HUES48 (cell line): ENCODE measurements at regions not wholly inside any gene's neighbourhood (a gene's known extent, or its start where the extent isn't known, plus 50 kb on each side); places are given as distances from the start of the nearest gene placed in this dataset.
"Not testable (repeated sequence)": the region's sequence is repeated elsewhere in the genome, so short reads cannot be mapped to it uniquely, and the experiment has no call there.

Experiments used
- H3K27ac ChIP-seq: one replicate; pipeline ENCODE4 v1.7.0; 2013; ENCODE audit warnings: low read depth, low read length, inconsistent platforms
- H3K27me3 ChIP-seq: 2 replicates; pipeline ENCODE4 v1.6.1; 2013; ENCODE audit warnings: mild to moderate bottlenecking, low read length; ENCODE audit not compliant: control insufficient read depth, insufficient read depth
- H3K36me3 ChIP-seq: 2 replicates; pipeline ENCODE4 v1.6.1; 2013; ENCODE audit warnings: low read length; ENCODE audit not compliant: control insufficient read depth, insufficient read depth
- H3K4me1 ChIP-seq: 2 replicates; pipeline ENCODE4 v1.6.1; 2013; ENCODE audit warnings: mild to moderate bottlenecking, low read length; ENCODE audit not compliant: control insufficient read depth, insufficient read depth
- H3K4me3 ChIP-seq: 2 replicates; pipeline ENCODE4 v1.5.1; 2013; ENCODE audit warnings: mild to moderate bottlenecking, low read depth, low read length
- H3K9ac ChIP-seq: 2 replicates; pipeline ENCODE4 v1.6.1; 2013; ENCODE audit warnings: mild to moderate bottlenecking, low read depth, low read length, moderate library complexity
- H3K9me3 ChIP-seq: 2 replicates; pipeline ENCODE4 v1.6.1; 2013; ENCODE audit warnings: low read length; ENCODE audit not compliant: control insufficient read depth, insufficient read depth

DNA sequence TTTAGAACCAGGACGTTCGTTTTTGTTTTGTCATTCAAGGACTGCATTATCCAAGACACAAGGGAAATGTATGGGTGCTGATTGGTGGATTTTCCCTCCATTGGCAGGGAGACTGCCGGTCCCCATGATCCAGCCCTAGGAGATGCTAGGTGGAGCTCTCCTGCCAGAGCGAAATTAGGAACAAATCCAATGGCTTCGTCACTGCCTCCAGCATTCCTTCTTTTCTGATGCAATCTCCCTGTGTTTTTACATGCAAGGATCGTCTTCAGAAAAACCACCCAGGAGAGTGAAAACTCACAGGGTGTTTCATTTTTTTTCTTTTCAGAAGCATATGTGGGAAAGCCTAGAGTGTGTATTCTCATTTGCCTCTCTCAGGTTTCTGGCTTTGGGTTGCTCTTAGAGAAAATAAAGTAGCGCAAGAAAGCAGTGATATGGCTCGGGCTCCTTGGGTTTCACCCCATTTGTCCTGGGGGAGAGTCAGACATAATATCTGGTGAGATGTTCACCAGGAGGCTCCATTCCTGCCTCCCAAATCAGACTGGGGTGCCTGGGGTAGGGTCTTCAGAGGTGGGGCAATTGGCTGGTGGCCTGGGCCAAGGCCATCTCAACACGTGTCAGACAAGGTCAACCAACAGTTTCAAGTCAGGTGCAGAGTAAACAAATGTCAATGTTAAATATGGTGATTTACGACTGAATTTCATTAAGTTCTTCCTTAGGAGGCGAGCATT lies 450.9 kb upstream of the MKI67 start:
- Histone ChIP-seq H3K36me3 (no peaks in the 10 kb centered on the region), H3K27ac (peak overlapping the region; percentile 52), H3K4me3 (no peak overlapping the region), H3K9ac (peak overlapping the region; percentile 10; the same call in 1 of the 2 replicates), H3K4me1 (peaks cover 20% of the 10 kb centered on the region), H3K9me3 (no peaks in the 10 kb centered on the region), H3K27me3 (no peaks in the 10 kb centered on the region; the same call in 1 of the 2 replicates)

DNA sequence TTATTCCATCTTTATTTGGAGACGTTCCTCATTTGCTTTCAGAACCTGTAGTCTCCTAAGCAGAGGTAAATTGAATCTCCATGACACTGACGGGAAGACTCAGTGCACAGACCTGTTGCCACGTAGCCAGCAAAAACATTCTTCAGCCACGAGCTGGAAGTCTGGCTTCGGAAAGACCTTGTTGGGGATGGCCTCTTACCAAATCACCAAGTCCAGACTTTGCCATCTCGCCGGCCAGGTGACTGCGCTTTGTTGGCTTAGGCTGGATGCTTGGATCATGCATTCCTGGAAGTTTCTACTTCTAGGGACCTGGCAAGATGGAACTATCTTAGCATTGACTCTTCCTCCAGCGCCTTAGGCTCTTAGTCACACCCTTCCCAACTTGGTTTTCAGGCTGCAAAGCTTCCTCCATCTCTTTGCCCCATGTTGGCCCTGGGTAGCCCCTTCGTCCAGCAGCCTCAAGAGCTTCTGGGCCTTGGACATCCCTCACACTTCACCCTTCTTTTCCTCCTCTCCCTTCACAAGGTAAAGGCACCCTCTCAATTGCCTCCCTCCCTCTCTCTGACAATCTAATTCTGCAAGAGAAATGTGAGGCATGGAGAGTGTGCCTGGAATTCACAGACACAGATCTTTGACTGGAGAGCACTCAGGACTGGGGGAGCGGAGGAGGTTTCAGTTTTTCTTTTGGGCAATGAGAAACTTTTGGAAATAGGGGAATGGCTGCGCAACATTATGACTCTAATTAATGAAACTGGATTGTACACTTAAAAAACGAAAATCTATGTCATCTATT lies 451.9 kb upstream of the MKI67 start:
- Histone ChIP-seq H3K36me3 (no peaks in the 10 kb centered on the region), H3K27me3 (no peaks in the 10 kb centered on the region; the same call in 1 of the 2 replicates), H3K27ac (no peak overlapping the region), H3K4me3 (no peak overlapping the region), H3K4me1 (peaks cover 20% of the 10 kb centered on the region), H3K9me3 (no peaks in the 10 kb centered on the region), H3K9ac (no peak overlapping the region)

DNA sequence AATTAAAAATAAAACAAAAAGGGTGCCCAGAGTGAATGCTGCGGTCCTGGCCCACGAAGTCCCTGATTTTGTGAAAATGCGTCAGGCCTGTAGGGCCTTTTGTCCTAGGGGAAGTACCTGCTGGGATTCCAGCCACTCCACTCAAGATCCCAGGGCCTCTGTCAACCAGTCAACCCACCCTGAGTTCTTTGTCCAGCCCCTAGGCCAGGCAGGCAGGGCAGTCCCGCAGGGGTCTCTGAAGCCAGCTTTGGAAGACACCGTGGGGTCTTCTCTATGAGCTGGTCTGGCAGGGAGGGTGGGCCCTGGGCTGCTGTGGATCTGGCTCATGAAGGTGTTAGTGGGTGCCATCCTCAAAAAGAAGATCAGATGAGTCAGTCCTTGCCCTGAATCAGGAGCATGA lies 452.5 kb upstream of the MKI67 start:
- H3K4me1 ChIP-seq, result peaks cover 20% of the 10 kb centered on the region
- H3K27ac ChIP-seq, result no peak overlapping the region
- no peak overlapping the region for H3K9ac ChIP-seq
- H3K36me3 ChIP-seq, result no peaks in the 10 kb centered on the region
- no peak overlapping the region for H3K4me3 ChIP-seq
- H3K27me3 ChIP-seq, result no peaks in the 10 kb centered on the region; the same call in 1 of the 2 replicates
- no peaks in the 10 kb centered on the region for H3K9me3 ChIP-seq

DNA sequence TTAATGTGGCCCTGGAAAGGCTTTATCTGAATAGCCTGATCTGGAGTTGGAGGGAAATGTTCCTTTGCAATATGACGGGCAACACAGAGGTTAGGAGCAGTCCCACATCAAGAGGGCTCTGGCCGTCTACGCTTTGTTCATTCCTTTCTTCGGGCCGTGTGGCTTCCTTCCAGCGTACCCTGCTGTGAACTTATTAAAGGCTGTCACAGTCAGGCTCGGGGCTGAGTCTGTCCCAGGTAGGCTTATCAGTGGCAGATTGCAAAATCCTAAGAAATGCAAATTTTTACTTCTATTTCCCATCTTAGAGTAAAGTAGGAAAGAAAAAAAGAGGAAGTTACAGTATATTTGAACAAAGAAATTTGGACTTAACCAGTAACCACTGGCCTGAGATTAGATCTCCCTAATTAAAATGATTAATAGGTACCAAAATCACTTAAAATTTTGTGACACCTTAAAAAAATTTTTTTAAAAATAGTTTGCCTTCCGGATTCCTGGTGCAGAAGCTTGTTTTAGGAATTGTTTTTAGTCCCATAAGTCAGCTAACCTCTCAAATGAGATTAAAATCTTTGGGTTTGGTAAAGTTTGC lies 453.1 kb upstream of the MKI67 start:
- H3K27ac ChIP-seq, result no peak overlapping the region
- H3K4me1 ChIP-seq, result peaks cover 20% of the 10 kb centered on the region
- H3K9me3 ChIP-seq, result no peaks in the 10 kb centered on the region
- H3K4me3 ChIP-seq, result no peak overlapping the region
- no peak overlapping the region for H3K9ac ChIP-seq
- H3K27me3 ChIP-seq, result no peaks in the 10 kb centered on the region; the same call in 1 of the 2 replicates
- H3K36me3 ChIP-seq, result no peaks in the 10 kb centered on the region

GRCh38 chr10:128579901-128580300 lies 453.7 kb upstream of the MKI67 start:
- no peaks in the 10 kb centered on the region for H3K36me3 ChIP-seq
- no peak overlapping the region for H3K9ac ChIP-seq
- no peak overlapping the region for H3K27ac ChIP-seq
- H3K4me3 ChIP-seq, result no peak overlapping the region
- H3K9me3 ChIP-seq, result no peaks in the 10 kb centered on the region
- peaks cover 20% of the 10 kb centered on the region for H3K4me1 ChIP-seq
- no peaks in the 10 kb centered on the region; the same call in 1 of the 2 replicates for H3K27me3 ChIP-seq

GRCh38 chr10:128583125-128583524 lies 456.9 kb upstream of the MKI67 start:
- H3K9ac ChIP-seq, H3K27me3 ChIP-seq, H3K27ac ChIP-seq: not testable (repeated sequence)

GRCh38 chr10:128586599-128586998 lies 460.4 kb upstream of the MKI67 start:
- not testable (repeated sequence) for H3K36me3 ChIP-seq, H3K9me3 ChIP-seq, H3K27me3 ChIP-seq, H3K4me3 ChIP-seq, H3K9ac ChIP-seq, H3K4me1 ChIP-seq, H3K27ac ChIP-seq

More at GRCh38 chr10:128583125-128583524, 456.9 kb upstream of the MKI67 start:
- H3K36me3 ChIP-seq, H3K9me3 ChIP-seq, H3K4me3 ChIP-seq: not testable (repeated sequence)
- H3K4me1 ChIP-seq, result peaks cover 13% of the 10 kb centered on the region

DNA sequence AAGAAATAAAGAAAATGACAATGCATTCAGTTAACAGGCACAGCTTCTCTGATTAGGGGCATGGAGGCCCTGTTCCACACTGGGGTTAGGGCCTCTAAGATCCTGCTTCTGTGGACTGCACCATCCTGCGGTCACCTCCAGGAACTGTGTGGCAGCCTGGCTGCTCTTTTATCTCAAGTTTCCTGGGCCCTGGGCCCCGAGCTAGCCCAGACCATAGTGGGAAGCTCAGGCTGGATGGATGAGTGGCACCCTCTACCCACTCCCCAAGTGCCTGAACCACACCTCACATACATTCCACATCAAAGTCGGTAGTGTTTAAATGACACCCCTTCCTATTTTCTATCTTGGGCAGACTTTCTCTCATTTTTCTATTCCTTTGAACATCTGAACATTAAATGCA lies 461.5 kb upstream of the MKI67 start:
- H3K27ac ChIP-seq, result no peak overlapping the region
- H3K9me3 ChIP-seq, result peaks cover 5% of the 10 kb centered on the region; the same call in 1 of the 2 replicates
- H3K4me1 ChIP-seq, result no peaks in the 10 kb centered on the region
- no peaks in the 10 kb centered on the region for H3K27me3 ChIP-seq
- H3K4me3 ChIP-seq, result no peak overlapping the region
- H3K9ac ChIP-seq, result no peak overlapping the region
- no peaks in the 10 kb centered on the region for H3K36me3 ChIP-seq

DNA sequence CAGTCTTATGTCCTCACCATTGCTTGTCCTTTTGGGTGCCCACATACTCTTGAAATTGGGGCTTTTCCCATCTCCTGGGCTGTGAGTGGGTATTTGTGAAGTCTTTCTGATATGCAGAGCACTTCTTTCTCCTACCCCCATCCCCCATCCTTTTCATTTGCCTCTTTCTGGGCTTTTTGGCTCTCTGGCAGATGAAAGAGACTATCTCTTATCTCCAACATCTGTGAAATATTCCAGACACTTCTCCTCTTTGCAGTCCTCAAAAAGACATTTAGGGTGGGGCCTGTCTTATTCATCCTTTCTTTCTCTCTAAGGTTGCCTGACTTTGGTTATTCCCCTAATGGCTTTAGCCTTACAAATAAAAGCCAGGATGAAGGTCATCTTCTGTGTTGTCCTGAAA lies 462.2 kb upstream of the MKI67 start:
- no peak overlapping the region for H3K27ac ChIP-seq
- H3K9me3 ChIP-seq, result peaks cover 5% of the 10 kb centered on the region; the same call in 1 of the 2 replicates
- H3K9ac ChIP-seq, result no peak overlapping the region
- H3K4me1 ChIP-seq, result no peaks in the 10 kb centered on the region
- no peak overlapping the region for H3K4me3 ChIP-seq
- no peaks in the 10 kb centered on the region for H3K36me3 ChIP-seq
- H3K27me3 ChIP-seq, result no peaks in the 10 kb centered on the region

- H3K9ac ChIP-seq, result no peak overlapping the region
- no peaks in the 10 kb centered on the region for H3K9me3 ChIP-seq
- no peaks in the 10 kb centered on the region for H3K4me1 ChIP-seq
- H3K4me3 ChIP-seq, result no peak overlapping the region
- no peaks in the 10 kb centered on the region for H3K36me3 ChIP-seq
- H3K27me3 ChIP-seq, result no peaks in the 10 kb centered on the region
- no peak overlapping the region for H3K27ac ChIP-seq
Observed at GRCh38 chr10:128594688-128595087, 468.5 kb upstream of the MKI67 start.

DNA sequence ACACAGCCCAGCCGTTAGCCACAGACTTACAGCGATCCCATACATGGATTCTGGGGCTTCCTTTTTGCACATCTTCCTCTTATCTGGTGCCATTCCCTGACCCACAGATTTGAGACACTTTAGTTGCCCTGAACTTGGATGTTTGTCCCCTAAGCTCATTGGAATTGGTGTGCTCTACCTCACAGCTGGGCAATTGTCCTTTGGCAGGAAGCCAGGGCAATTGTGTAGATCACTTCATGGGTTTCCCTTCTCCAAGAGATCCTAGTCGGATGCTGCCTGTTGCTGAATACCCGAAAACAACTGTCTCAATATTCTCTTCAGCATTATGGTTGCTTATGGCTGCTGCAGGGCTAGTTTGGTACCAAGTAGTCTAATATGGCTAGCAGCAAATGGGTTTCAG lies 470.7 kb upstream of the MKI67 start:
- Histone ChIP-seq H3K9ac (no peak overlapping the region), H3K27me3 (no peaks in the 10 kb centered on the region), H3K36me3 (no peaks in the 10 kb centered on the region), H3K27ac (no peak overlapping the region), H3K4me1 (no peaks in the 10 kb centered on the region), H3K4me3 (no peak overlapping the region), H3K9me3 (no peaks in the 10 kb centered on the region)
